WTC11 (cell line): ENCODE measurements at regions not wholly inside any gene's neighbourhood (a gene's known extent, or its start where the extent isn't known, plus 50 kb on each side); places are given as distances from the start of the nearest gene placed in this dataset.
"Not testable (repeated sequence)": the region's sequence is repeated elsewhere in the genome, so short reads cannot be mapped to it uniquely, and the experiment has no call there.

ENCODE experiments used
- ATAC-seq: fragments of 200-7000 bp; cut with Tn5 transposase; 2 replicates; pipeline ENCODE4 v1.10.0; 2021; ENCODE audit warnings: mild to moderate bottlenecking, moderate library complexity
- CTCF ChIA-PET: fragments of 300-600 bp; sonication (Branson Sonifier 250); formaldehyde crosslinking; loops from one replicate; lab custom pipeline; 2021; ENCODE audit warnings: antibody characterized with exemption; lab: Charles Lee
- POLR2A ChIA-PET: fragments of 350-600 bp; sonication (Branson Sonifier 250); formaldehyde crosslinking; loops from one replicate; lab custom pipeline; 2021; ENCODE audit warnings: antibody characterized with exemption; lab: Charles Lee
- DNase-seq: peaks from one replicate; pipeline ENCODE4 v3.0.0; 2021; ENCODE audit warnings: low spot score
- H3K27ac Mint-ChIP-seq: 2 replicates; pipeline ENCODE4 v1.8.0; 2021; ENCODE audit warnings: mixed read lengths
- H3K27me3 Mint-ChIP-seq: 2 replicates; pipeline ENCODE4 v1.8.0; 2021; ENCODE audit warnings: low read depth, mild to moderate bottlenecking, moderate library complexity, mixed read lengths
- H3K36me3 Mint-ChIP-seq: 2 replicates; pipeline ENCODE4 v1.8.0; 2021; ENCODE audit warnings: mixed read lengths
- H3K4me1 Mint-ChIP-seq: 2 replicates; pipeline ENCODE4 v1.8.0; 2022; ENCODE audit warnings: mixed read lengths
- H3K4me3 Mint-ChIP-seq: 2 replicates; pipeline ENCODE4 v1.8.0; 2021; ENCODE audit warnings: mild to moderate bottlenecking, moderate library complexity, mixed read lengths
- H3K9me3 Mint-ChIP-seq: 2 replicates; pipeline ENCODE4 v1.8.0; 2021; ENCODE audit warnings: mixed read lengths

- H3K27me3 Mint-ChIP-seq, H3K27ac Mint-ChIP-seq, H3K4me3 Mint-ChIP-seq, CTCF ChIA-PET, POLR2A ChIA-PET, H3K36me3 Mint-ChIP-seq, ATAC-seq, H3K9me3 Mint-ChIP-seq, H3K4me1 Mint-ChIP-seq, DNase-seq: not testable (repeated sequence)
Measured at GRCh38 chr5:177941386-177941785, 54.7 kb downstream of the PROP1 start.

- peak; percentile 51 for ATAC-seq
- H3K4me1 Mint-ChIP-seq, H3K27ac Mint-ChIP-seq, H3K36me3 Mint-ChIP-seq, H3K27me3 Mint-ChIP-seq, CTCF ChIA-PET, H3K9me3 Mint-ChIP-seq: not testable (repeated sequence)
- POLR2A ChIA-PET = interaction anchor here (0.6 kb wide), 1 partner anchor 28 kb away, joined by 3 read pairs; no protein-coding TSS in a partner anchor
- peak; percentile 29 for DNase-seq
- peak overlapping the region; percentile 59 for H3K4me3 Mint-ChIP-seq
Measured at GRCh38 chr5:177939246-177940171, 56.5 kb downstream of the PROP1 start.

GRCh38 chr5:177938767-177939166, 57.3 kb downstream of the PROP1 start:
- peak overlapping the region; percentile 59; the same call in 1 of the 2 replicates for H3K4me3 Mint-ChIP-seq
- DNase-seq, H3K27ac Mint-ChIP-seq, H3K36me3 Mint-ChIP-seq, H3K27me3 Mint-ChIP-seq, H3K9me3 Mint-ChIP-seq, H3K4me1 Mint-ChIP-seq, CTCF ChIA-PET: not testable (repeated sequence)
- ATAC-seq = peak; percentile 41
- POLR2A ChIA-PET = interaction anchor here (0.6 kb wide), 1 partner anchor 29 kb away, joined by 3 read pairs; no protein-coding TSS in a partner anchor

- POLR2A ChIA-PET = not testable (repeated sequence)
Measured at GRCh38 chr5:177934233-177934632, 61.8 kb downstream of the PROP1 start.

GRCh38 chr5:177930269-177931022, 65.6 kb downstream of the PROP1 start:
- POLR2A ChIA-PET, H3K27ac Mint-ChIP-seq, H3K36me3 Mint-ChIP-seq, H3K27me3 Mint-ChIP-seq, H3K9me3 Mint-ChIP-seq, CTCF ChIA-PET, H3K4me3 Mint-ChIP-seq, DNase-seq: not testable (repeated sequence)
- peak; percentile 46 for ATAC-seq
- H3K4me1 Mint-ChIP-seq = peaks cover 13% of the 10 kb centered on the region

More at GRCh38 chr5:177934233-177934632, 61.8 kb downstream of the PROP1 start:
- peak; percentile 19; the same call in 1 of the 2 replicates for ATAC-seq
- H3K4me1 Mint-ChIP-seq = peaks cover 18% of the 10 kb centered on the region
- H3K4me3 Mint-ChIP-seq, DNase-seq, H3K27me3 Mint-ChIP-seq, H3K36me3 Mint-ChIP-seq, H3K27ac Mint-ChIP-seq, H3K9me3 Mint-ChIP-seq, CTCF ChIA-PET: not testable (repeated sequence)

GRCh38 chr5:177929618-177930017, 66.4 kb downstream of the PROP1 start:
- H3K27ac Mint-ChIP-seq, ATAC-seq, H3K9me3 Mint-ChIP-seq, H3K36me3 Mint-ChIP-seq, DNase-seq, CTCF ChIA-PET, POLR2A ChIA-PET, H3K27me3 Mint-ChIP-seq, H3K4me3 Mint-ChIP-seq: not testable (repeated sequence)
- H3K4me1 Mint-ChIP-seq = peaks cover 13% of the 10 kb centered on the region

GRCh38 chr5:177927500-177927899, 68.5 kb downstream of the PROP1 start:
- H3K9me3 Mint-ChIP-seq, CTCF ChIA-PET, H3K4me3 Mint-ChIP-seq, H3K27ac Mint-ChIP-seq, DNase-seq, H3K27me3 Mint-ChIP-seq, POLR2A ChIA-PET, H3K36me3 Mint-ChIP-seq, ATAC-seq: not testable (repeated sequence)
- H3K4me1 Mint-ChIP-seq = peaks cover 13% of the 10 kb centered on the region

- CTCF ChIA-PET, H3K9me3 Mint-ChIP-seq, H3K4me3 Mint-ChIP-seq, POLR2A ChIA-PET, DNase-seq, H3K36me3 Mint-ChIP-seq, H3K27ac Mint-ChIP-seq, H3K27me3 Mint-ChIP-seq, ATAC-seq, H3K4me1 Mint-ChIP-seq: not testable (repeated sequence)
Measured at GRCh38 chr5:177924577-177924976, 71.5 kb downstream of the PROP1 start.

GRCh38 chr5:177923837-177924236, 72.2 kb downstream of the PROP1 start:
- H3K9me3 Mint-ChIP-seq, ATAC-seq, H3K36me3 Mint-ChIP-seq, POLR2A ChIA-PET, H3K27ac Mint-ChIP-seq, H3K27me3 Mint-ChIP-seq, H3K4me3 Mint-ChIP-seq, DNase-seq, H3K4me1 Mint-ChIP-seq, CTCF ChIA-PET: not testable (repeated sequence)

- CTCF ChIA-PET, H3K4me3 Mint-ChIP-seq: not testable (repeated sequence)
Measured at GRCh38 chr5:177923189-177923588, 72.9 kb downstream of the PROP1 start.

GRCh38 chr5:177909261-177909660, 86.8 kb downstream of the PROP1 start:
- DNase-seq, H3K4me3 Mint-ChIP-seq, H3K27ac Mint-ChIP-seq, POLR2A ChIA-PET, CTCF ChIA-PET, H3K36me3 Mint-ChIP-seq, H3K4me1 Mint-ChIP-seq, H3K27me3 Mint-ChIP-seq, H3K9me3 Mint-ChIP-seq, ATAC-seq: not testable (repeated sequence)

More at GRCh38 chr5:177923189-177923588, 72.9 kb downstream of the PROP1 start:
- H3K36me3 Mint-ChIP-seq, H3K4me1 Mint-ChIP-seq, H3K27ac Mint-ChIP-seq, DNase-seq, POLR2A ChIA-PET, H3K9me3 Mint-ChIP-seq, ATAC-seq, H3K27me3 Mint-ChIP-seq: not testable (repeated sequence)

GRCh38 chr5:177902806-177903205, 93.2 kb downstream of the PROP1 start:
- H3K9me3 Mint-ChIP-seq, H3K27ac Mint-ChIP-seq, ATAC-seq, H3K36me3 Mint-ChIP-seq, POLR2A ChIA-PET, DNase-seq, CTCF ChIA-PET, H3K4me3 Mint-ChIP-seq, H3K4me1 Mint-ChIP-seq, H3K27me3 Mint-ChIP-seq: not testable (repeated sequence)
